HL-60 (cell line): ENCODE measurements at regions not wholly inside any gene's neighbourhood (a gene's known extent, or its start where the extent isn't known, plus 50 kb on each side); places are given as distances from the start of the nearest gene placed in this dataset.

Experiments used
- DNase-seq, 2 experiments: peaks; one replicate each; pipeline ENCODE4 v3.0.0-alpha.2; 2010 to 2020; ENCODE audit warnings: low read depth in 1 of 2, low spot score in 1 of 2
- H3K27ac ChIP-seq: fragments of 250-450 bp; sonication (Bioruptor Pico); replicated peaks from 2 replicates; pipeline ENCODE4 v1.5.1; 2020; ENCODE audit warnings: mild to moderate bottlenecking, moderate library complexity
- H3K27me3 ChIP-seq: fragments of 250-450 bp; sonication (Bioruptor Pico); 2 replicates; pipeline ENCODE4 v1.5.1; 2021; ENCODE audit warnings: mild to moderate bottlenecking, moderate library complexity; ENCODE audit not compliant: insufficient read depth, poor library complexity, severe bottlenecking
- H3K4me3 ChIP-seq: replicated peaks from 2 replicates; pipeline ENCODE4 v1.5.1; 2011; ENCODE audit warnings: mild to moderate bottlenecking, control low read depth, low read length; ENCODE audit not compliant: insufficient read depth
- CTCF ChIP-seq: IDR thresholded peaks from one replicate; pipeline ENCODE4 v1.5.1; 2011; ENCODE audit warnings: low read length, control low read depth, inconsistent platforms; ENCODE audit not compliant: insufficient read depth
- GABPA ChIP-seq: IDR thresholded peaks from 2 replicates; pipeline ENCODE4 v1.6.1; 2012; ENCODE audit warnings: low read depth
- POLR2AphosphoS5 ChIP-seq: IDR thresholded peaks from 2 replicates; pipeline ENCODE4 v1.6.1; 2012; ENCODE audit warnings: low read depth
- SPI1 ChIP-seq: IDR thresholded peaks from 2 replicates; pipeline ENCODE4 v1.6.1; 2012; ENCODE audit warnings: low read depth, mild to moderate bottlenecking, borderline replicate concordance
- TF ChIP-seq, protein P1 (sequence below): IDR thresholded peaks from 2 replicates; pipeline ENCODE4 v1.6.1; 2012; ENCODE audit warnings: low read depth; ENCODE audit not compliant: insufficient replicate concordance

DNA sequence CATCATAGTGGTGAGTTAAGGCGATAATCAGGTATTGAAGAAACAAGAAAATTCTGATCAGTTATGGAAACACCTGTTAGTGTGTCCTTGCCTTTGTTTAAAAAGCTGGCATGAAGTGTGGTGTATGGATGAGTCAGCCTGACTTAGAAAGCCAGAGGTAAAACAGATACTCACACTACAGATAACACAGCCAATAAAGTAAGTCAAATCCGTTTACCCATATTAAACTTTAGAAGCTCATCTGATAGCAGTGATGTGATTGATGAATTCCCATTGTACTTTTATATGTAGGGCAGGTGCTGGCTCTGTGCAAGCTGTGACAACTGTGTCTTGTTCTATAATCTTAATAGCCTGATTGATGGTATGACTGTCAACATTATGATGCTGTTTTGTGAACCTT is 1392.7 kb upstream of the IGFBP7 start:
- DNase-seq, result no peak
- TF ChIP-seq SPI1 (no peak), GABPA (no peak), CTCF (no peak), POLR2AphosphoS5 (no peak)
- TF ChIP-seq, protein P1, sequence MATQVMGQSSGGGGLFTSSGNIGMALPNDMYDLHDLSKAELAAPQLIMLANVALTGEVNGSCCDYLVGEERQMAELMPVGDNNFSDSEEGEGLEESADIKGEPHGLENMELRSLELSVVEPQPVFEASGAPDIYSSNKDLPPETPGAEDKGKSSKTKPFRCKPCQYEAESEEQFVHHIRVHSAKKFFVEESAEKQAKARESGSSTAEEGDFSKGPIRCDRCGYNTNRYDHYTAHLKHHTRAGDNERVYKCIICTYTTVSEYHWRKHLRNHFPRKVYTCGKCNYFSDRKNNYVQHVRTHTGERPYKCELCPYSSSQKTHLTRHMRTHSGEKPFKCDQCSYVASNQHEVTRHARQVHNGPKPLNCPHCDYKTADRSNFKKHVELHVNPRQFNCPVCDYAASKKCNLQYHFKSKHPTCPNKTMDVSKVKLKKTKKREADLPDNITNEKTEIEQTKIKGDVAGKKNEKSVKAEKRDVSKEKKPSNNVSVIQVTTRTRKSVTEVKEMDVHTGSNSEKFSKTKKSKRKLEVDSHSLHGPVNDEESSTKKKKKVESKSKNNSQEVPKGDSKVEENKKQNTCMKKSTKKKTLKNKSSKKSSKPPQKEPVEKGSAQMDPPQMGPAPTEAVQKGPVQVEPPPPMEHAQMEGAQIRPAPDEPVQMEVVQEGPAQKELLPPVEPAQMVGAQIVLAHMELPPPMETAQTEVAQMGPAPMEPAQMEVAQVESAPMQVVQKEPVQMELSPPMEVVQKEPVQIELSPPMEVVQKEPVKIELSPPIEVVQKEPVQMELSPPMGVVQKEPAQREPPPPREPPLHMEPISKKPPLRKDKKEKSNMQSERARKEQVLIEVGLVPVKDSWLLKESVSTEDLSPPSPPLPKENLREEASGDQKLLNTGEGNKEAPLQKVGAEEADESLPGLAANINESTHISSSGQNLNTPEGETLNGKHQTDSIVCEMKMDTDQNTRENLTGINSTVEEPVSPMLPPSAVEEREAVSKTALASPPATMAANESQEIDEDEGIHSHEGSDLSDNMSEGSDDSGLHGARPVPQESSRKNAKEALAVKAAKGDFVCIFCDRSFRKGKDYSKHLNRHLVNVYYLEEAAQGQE, result no peak
- Histone ChIP-seq H3K4me3 (no peak overlapping the region), H3K27ac (no peak overlapping the region), H3K27me3 (no peaks in the 10 kb centered on the region)

GRCh38 chr4:58499182-58499581 is 1389.0 kb upstream of the IGFBP7 start:
- no peaks in the 10 kb centered on the region for H3K27me3 ChIP-seq
- no peak overlapping the region for H3K27ac ChIP-seq
- no peak overlapping the region for H3K4me3 ChIP-seq
- no peak for DNase-seq
- TF ChIP-seq CTCF (no peak), SPI1 (no peak), POLR2AphosphoS5 (no peak), GABPA (no peak)
- TF ChIP-seq, protein P1, result no peak

- TF ChIP-seq, protein P1, result no peak
- TF ChIP-seq CTCF, result no peak
- TF ChIP-seq GABPA, result no peak
- TF ChIP-seq SPI1, result no peak
- no peak for TF ChIP-seq POLR2AphosphoS5
- no peak overlapping the region for H3K27ac ChIP-seq
Observed at GRCh38 chr4:58491620-58492019, 1381.4 kb upstream of the IGFBP7 start.

More at GRCh38 chr4:58491620-58492019, 1381.4 kb upstream of the IGFBP7 start:
- Histone ChIP-seq H3K27me3 (no peaks in the 10 kb centered on the region), H3K4me3 (no peak overlapping the region)
- DNase-seq, result no peak
